Stimulated activated CD4-positive, alpha-beta T cell treated with anti-CD3 and anti-CD28 coated beads, Interleukin-2, amount 100 ng/mL, for 24 hours (primary cell): ENCODE measurements at regions not wholly inside any gene's neighbourhood (a gene's known extent, or its start where the extent isn't known, plus 50 kb on each side); places are given as distances from the start of the nearest gene placed in this dataset.
"Not testable (repeated sequence)": the region's sequence is repeated elsewhere in the genome, so short reads cannot be mapped to it uniquely, and the experiment has no call there.

Experiments
- DNase-seq, 2 donors: peaks; one replicate each; pipeline ENCODE4 v3.0.0-alpha.2; 2020

GRCh38 chr3:15851735-15852134 is 54.0 kb upstream of the ANKRD28 start:
- no peak for DNase-seq

DNA sequence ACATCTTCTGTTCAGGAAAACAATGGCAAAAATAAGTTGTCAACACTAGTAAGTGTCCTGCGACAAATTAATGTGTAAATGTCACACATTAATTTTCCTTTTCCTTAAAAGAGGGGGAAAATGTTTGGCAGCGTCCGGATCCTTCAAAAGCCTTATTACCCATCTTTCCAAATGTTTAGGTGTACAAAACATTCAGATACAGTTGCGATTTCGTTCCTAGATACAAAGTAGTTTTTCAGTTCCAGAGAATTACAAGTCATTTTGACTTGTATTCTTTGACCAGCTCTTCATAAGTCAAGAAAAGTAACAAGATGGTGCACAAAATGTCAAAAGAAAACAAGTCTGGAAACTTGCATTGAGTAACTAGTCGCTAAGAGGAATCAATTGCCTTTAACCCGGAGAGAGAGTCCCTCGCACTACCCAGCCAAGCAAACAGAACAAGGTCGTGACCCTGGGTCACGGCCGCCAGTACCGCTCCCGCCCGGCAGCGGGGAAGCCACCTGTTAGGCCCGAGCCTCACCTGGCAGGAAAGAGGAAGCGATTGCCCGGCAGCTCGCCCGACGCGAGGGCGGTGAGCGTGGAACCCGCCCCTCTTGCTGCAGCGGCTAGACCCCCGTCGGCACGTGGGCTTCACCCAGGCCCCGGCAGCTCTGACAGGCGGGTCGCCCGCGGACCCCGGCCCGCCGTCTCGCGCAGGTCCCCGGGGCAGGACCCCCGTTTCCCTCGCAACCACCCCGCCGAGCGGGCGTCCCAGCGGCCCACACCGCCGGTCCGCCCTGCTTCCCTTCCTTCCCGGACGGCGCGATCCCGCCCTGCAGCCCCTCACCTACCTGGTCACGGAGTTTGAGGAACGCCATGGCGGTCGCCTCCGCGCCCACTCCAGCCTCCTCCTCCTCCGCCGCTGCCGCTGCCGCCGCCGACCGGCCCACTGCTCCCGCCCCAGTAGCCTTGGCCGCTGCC is 61.0 kb upstream of the ANKRD28 start:
- DNase-seq, result peak; percentile 58 to 66

DNA sequence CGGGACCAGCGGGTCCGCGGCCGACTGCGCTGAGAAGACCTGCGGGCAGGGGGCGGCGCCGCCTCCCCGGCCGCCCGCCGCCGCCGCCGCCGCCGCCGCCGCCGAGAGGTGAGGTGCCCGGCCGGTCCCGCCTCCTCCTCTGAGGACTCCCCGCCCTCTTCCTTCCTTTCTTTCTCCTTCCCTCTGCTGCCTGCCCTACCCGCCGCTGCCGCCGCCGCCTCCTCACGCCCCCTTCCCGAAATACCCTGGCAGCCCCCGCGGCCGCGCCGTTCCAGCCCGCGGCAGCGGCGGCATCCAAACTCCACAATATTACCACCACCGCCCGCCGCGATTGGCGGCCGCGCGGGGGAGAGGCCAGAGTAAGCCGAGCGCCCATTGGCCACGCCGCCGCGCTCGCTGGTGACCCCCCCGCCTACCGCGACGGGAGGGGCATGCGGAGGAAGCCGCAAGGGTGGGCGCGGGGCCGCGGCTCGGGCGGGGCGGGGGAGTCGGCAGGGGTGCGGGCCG is 61.8 kb upstream of the ANKRD28 start:
- peak; percentile 80 to 84 for DNase-seq

GRCh38 chr3:15860014-15860934 is 62.5 kb upstream of the ANKRD28 start:
- peak; percentile 23 to 29 for DNase-seq

- DNase-seq, result no peak
Observed at GRCh38 chr3:15861163-15861562, 63.4 kb upstream of the ANKRD28 start.

DNA sequence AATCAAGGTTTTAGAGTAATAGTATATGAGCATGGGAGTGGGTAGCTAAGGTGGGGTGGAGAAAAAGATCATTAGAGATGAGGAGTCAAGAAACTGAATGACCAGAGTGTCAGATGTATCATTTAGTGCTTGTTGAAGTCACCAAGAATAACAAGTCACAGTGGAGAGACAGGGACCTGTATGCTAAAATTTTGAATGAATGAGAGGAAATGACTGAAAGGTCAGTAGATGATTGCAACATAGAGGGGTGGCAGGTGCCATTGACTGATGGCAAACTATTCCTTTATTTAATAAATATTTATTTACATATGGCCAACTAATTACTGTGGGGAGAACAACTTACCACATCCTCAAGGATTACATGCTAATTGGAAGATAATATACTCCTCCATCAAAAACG is 75.0 kb upstream of the ANKRD28 start:
- DNase-seq, result no peak

DNA sequence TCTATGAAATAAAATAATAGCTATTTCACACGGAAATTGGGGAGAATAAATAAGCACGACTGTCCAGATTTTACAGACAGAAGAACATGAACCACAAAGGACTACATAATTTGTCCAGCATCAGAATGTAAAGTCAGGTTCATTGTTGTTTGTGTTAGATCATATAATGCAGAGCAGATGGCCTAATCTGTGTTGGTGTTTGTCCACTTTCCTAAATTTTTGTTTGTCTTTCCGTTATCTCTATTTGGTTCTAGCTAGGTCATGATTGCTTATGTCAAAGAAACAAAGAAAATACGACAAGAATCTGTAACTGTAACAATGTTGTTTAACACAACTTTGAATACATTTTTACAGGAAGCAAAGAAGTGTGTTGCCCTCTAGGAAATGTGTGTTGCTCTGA is 75.6 kb upstream of the ANKRD28 start:
- DNase-seq, result no peak

DNA sequence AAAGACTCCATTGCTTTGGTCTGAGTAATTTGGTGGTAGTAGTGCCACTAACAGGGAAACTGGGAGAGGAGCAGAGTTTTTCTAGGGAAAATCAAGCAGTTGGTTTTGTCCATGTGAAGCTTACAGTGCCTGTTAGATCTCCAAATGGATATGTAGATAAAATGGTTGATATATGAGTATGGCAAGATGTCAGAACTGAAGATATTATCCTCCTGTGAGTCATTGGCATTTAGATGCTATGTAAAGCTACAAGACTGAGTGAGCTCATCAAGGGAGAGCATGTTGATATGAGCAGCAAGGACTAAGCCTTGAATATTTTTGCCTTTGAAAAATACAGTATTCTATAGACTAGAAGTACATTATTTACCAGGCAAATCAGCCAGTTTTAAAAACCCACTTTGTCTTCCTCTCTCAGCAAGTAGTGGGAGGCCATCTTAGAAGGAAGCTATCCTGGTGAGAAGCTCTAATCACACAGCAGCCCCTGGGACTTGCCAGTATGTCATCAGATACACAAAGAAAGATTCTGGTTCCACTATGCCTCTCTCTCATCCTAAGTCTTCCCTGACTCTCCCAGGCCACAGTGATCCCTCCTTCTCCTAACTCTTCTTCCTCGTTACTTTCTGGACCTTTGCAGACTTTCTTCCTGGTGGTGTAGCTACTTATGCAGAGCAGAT is 77.4 kb upstream of the ANKRD28 start:
- DNase-seq, result no peak

- DNase-seq, result no peak
Observed at GRCh38 chr3:15876669-15877068, 78.9 kb upstream of the ANKRD28 start.

DNA sequence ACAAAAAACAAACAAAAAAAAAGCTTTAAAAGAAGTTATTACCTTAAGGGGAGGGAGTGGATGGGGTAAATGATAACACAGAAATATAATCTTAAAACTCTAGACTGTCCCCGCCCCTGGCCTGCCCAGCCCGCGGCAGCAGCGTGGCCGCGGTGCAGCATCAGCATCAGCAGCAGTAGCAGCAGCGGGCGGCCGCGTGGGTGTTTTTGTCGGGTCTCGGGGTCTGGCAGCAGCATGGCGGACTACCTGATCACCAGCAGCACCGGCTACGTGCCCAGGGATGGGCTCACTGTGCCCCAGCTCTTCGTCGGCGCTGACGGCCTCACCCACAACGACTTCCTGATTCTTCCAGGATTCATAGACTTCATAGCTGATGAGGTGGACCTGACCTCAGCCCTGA is 80.0 kb upstream of the ANKRD28 start:
- no peak for DNase-seq

DNA sequence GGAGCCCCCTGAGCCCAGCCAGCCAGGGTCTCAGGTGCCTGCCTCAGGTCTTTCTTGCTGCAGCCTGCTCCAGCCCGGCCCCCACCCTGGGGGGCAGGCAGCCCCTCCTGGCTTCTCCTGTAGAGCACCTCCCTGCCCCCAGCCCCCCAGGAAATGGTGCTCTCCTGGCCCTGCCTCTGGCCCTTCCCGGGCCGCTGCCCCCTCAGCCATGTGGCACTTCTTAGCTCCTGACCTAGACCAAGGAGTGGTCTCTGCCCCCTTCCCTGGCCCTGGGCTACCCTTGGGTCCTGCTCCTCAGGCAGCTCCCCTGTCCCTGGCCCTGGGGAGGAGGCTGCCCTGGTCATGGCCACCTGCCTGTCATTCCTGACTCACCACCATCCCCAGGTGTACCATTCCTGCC is 82.0 kb upstream of the ANKRD28 start:
- not testable (repeated sequence) for DNase-seq

- no peak for DNase-seq
Observed at GRCh38 chr3:15882577-15882976, 84.8 kb upstream of the ANKRD28 start.

DNA sequence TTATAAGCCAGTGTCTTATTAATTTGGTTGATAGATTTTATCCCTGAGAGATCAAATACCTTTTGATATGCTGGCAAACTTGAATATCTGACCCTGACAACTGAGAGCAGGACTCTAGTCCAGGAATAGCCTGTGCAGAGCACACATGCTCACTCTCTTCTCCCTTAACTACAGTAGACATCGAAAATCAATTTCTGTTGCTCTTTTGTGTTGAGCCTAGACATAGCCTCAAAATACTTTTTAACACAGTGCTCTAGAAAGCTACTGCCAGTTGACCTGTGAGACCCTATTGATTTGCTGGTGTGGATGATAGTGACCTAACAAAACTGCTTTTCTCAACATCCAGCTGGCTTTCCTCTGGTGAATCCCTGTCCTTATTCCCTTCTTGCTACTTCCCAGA is 86.4 kb upstream of the ANKRD28 start:
- no peak for DNase-seq

DNA sequence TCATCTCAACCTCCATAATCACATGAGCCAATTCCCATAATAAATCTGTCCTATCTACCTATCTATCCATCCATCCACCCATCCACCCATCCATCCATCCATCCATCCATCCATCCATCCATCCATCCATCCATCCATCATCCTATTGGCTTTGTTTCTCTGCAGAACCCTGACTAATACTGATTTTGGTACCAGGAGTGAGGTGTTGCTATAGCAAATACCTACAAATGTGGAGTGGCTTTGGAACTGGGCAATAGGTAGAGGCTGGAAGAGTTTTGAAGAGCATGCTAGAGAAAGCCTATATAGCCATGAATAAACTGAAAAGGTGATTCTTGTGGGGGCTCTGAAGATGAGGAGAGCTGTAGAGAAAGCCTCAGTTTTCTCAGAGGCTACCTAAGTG is 88.7 kb upstream of the ANKRD28 start:
- DNase-seq, result no peak

- DNase-seq, result no peak
Observed at GRCh38 chr3:15887261-15887660, 89.5 kb upstream of the ANKRD28 start.

- no peak for DNase-seq
Observed at GRCh38 chr3:15889936-15890335, 92.2 kb upstream of the ANKRD28 start.

DNA sequence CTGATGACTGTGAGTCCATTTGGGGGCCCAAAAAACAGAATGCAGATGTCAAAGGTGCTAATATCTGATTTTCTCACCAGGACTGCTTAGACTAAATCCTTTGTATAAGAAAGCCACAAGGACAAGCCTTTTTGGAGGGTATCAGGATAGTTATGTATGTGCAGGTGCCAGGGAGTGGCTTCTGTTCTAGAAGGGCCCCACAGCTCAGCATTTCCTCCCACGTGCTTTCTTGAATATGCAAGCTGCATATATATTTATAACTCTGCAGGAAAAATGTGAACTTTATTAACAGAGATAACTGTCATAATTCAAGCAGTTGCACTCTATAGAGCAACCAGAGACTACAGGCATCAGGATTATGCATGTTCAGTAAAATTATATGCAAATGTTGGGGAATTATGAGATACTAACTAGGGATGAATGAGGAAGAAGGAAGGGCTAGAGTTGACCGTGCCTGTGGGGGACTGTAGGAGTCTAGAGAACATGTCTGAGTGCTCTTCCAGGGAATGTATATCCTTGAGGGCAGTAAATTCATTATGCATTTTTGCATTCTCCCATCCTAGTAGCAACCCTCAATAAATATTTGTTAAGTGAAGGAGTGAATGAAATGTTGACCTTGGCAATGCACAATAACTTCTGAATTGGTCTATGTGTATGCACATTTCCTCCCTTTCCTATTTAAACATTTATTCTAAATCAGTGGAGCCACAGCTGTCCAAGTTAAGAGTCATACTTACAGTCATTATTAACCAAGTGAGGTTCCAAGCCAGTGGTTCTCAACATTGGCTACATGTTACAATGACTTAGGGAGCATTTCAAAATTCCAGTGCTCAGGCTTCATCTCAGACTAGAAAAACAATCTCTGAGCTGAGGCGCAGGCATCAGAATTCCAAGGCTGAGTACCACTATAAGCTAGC is 94.8 kb upstream of the ANKRD28 start:
- DNase-seq, result no peak

- no peak for DNase-seq
Observed at GRCh38 chr3:15894382-15894781, 96.6 kb upstream of the ANKRD28 start.

DNA sequence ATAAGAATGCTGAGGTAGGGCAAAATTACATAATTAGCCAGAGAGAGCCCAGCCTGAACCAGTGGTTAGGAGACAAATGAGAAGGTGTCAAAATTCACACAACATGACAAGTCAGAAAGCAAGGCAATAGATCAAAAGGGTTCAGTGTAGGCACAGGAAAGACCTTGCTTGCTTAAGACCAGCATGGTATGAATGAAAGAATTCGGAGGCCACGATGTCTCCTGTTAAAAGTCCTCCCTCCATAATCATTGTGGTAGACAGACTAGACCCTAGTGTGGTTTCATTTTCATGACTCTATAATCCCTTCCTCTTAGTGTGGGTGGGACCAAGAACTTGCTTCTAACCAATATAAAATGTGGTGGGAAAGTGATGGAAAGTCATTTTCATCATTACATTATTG is 98.7 kb upstream of the ANKRD28 start:
- no peak for DNase-seq

- DNase-seq, result no peak
Observed at GRCh38 chr3:15899388-15899787, 101.6 kb upstream of the ANKRD28 start.

DNA sequence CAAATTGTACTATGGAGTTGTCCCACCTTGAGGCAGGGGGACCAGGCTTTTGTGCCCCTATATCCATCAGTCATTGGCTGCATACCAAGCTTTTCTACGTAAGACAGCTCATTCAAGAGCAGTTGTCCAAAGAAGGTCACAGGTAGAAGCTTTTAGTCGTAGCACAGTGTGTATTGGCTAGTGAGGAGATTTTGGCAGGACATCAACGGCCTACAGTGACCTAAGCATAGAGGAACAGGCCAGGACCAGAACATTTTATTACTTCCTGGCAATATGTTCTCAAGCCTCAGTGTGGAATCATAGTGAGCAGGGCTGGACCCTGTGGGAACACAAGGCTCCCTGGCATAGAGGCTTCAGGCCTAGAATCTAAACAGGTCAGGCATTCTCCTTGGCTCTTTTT is 105.4 kb upstream of the ANKRD28 start:
- DNase-seq, result no peak
